ENCODE measurements at regions not wholly inside any gene's neighbourhood (a gene's known extent, or its start where the extent isn't known, plus 50 kb on each side); places are given as distances from the start of the nearest gene placed in this dataset.

DNA sequence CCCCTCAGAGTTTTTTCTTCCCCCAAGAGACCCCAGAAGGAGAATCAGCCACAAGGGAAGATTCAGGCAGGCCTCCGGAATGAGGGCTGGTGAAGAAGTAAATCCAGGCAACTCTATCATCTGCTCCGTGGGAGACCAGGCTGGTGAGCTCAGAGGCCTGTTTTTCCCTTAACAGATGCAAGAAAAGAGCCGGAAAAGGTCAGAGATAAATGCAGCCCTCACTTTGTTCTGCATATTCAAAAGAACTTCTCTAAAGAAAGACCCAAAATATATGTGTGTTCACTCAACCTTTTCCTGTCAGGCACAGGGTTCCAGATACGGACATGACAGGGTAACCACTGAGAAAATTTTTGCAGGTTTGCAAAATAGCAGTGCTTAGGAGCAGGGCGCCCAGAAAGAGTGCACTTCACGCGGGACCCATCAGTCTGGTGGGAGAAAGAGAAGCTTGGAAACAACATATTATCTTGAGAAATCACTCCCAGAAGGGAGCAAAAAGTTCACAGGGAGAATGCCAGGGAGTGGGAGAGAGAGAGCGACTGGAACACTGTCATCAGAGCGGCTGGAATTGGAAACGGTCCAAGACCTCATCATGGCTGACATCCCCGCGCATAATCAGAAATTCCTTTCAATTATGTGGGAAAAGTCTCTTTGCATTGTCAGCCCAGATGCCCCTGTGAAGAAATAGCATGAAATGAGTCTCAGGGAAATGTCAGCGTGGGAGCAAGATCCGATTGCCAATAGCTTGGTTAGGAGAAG lies 244.8 kb upstream of the SLC14A2 start:
- H3K9me3 ChIP-seq (ENCODE audit: control insufficient read depth, insufficient read depth, low read depth, low read length): no peaks in the 10 kb centered on the region
- no peaks in the 10 kb centered on the region for H3K36me3 ChIP-seq (ENCODE audit: control insufficient read depth in 2 of 2, insufficient read depth in 1 of 2, low read length in 2 of 2)
- H3K4me1 ChIP-seq (ENCODE audit: control insufficient read depth, insufficient read depth, low read length): no peaks in the 10 kb centered on the region
- no peak overlapping the region for H3K27ac ChIP-seq (ENCODE audit: extremely low read depth, low read depth, low read length)
- ChIA-PET POLR2A (no interaction called here), CTCF (interaction anchor here (0.8 to 4.4 kb wide), 3 partner anchors 12 to 16 kb away, joined by 3 to 30 read pairs (median 5); no protein-coding TSS in a partner anchor)
- TF ChIP-seq ZNF791 (tag by site-specific recombination; IDR thresholded peaks at IDR 0.05) (no peak), ZNF792 (tag by site-specific recombination; IDR thresholded peaks at IDR 0.05) (no peak), ZNF311 (tag by site-specific recombination; IDR thresholded peaks at IDR 0.05; ENCODE audit: borderline replicate concordance) (no peak), ZNF157 (tag by site-specific recombination; IDR thresholded peaks at IDR 0.05) (no peak), SCRT2 (tag by site-specific recombination; IDR thresholded peaks at IDR 0.05) (no peak), ZNF19 (tag by site-specific recombination; IDR thresholded peaks at IDR 0.05; ENCODE audit: low read depth) (no peak), ZNF555 (tag by site-specific recombination; conservative IDR thresholded peaks at IDR 0.05) (no peak), ZNF623 (tag by site-specific recombination; IDR thresholded peaks at IDR 0.05) (no peak), ZNF501 (tag by site-specific recombination; IDR thresholded peaks at IDR 0.05) (no peak), ZNF558 (tag by site-specific recombination; IDR thresholded peaks at IDR 0.05) (no peak)
- TF ChIP-seq, protein P1, sequence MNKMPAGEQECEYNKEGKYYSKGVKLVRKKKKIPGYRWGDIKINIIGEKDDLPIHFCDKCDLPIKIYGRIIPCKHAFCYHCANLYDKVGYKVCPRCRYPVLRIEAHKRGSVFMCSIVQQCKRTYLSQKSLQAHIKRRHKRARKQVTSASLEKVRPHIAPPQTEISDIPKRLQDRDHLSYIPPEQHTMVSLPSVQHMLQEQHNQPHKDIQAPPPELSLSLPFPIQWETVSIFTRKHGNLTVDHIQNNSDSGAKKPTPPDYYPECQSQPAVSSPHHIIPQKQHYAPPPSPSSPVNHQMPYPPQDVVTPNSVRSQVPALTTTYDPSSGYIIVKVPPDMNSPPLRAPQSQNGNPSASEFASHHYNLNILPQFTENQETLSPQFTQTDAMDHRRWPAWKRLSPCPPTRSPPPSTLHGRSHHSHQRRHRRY (tag by site-specific recombination; IDR thresholded peaks at IDR 0.05): no peak
- H3K4me3 ChIP-seq (ENCODE audit: low read depth, low read length): no peak overlapping the region

- POLR2A ChIA-PET: no interaction called here
- Histone ChIP-seq H3K4me3 (ENCODE audit: low read depth, low read length) (no peak overlapping the region), H3K4me1 (ENCODE audit: control insufficient read depth, insufficient read depth, low read length) (no peaks in the 10 kb centered on the region), H3K36me3 (ENCODE audit: control insufficient read depth in 2 of 2, insufficient read depth in 1 of 2, low read length in 2 of 2) (no peaks in the 10 kb centered on the region), H3K9me3 (ENCODE audit: control insufficient read depth, insufficient read depth, low read depth, low read length) (no peaks in the 10 kb centered on the region), H3K27ac (ENCODE audit: extremely low read depth, low read depth, low read length) (no peak overlapping the region)
- CTCF ChIA-PET: interaction anchor here (0.7 to 4.4 kb wide), 2 partner anchors 12 to 97 kb away, joined by 3 to 30 read pairs; no protein-coding TSS in a partner anchor
- TF ChIP-seq, protein P2, sequence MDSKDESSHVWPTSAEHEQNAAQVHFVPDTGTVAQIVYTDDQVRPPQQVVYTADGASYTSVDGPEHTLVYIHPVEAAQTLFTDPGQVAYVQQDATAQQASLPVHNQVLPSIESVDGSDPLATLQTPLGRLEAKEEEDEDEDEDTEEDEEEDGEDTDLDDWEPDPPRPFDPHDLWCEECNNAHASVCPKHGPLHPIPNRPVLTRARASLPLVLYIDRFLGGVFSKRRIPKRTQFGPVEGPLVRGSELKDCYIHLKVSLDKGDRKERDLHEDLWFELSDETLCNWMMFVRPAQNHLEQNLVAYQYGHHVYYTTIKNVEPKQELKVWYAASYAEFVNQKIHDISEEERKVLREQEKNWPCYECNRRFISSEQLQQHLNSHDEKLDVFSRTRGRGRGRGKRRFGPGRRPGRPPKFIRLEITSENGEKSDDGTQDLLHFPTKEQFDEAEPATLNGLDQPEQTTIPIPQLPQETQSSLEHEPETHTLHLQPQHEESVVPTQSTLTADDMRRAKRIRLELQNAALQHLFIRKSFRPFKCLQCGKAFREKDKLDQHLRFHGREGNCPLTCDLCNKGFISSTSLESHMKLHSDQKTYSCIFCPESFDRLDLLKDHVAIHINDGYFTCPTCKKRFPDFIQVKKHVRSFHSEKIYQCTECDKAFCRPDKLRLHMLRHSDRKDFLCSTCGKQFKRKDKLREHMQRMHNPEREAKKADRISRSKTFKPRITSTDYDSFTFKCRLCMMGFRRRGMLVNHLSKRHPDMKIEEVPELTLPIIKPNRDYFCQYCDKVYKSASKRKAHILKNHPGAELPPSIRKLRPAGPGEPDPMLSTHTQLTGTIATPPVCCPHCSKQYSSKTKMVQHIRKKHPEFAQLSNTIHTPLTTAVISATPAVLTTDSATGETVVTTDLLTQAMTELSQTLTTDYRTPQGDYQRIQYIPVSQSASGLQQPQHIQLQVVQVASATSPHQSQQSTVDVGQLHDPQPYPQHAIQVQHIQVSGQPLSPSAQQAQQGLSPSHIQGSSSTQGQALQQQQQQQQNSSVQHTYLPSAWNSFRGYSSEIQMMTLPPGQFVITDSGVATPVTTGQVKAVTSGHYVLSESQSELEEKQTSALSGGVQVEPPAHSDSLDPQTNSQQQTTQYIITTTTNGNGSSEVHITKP (tag by site-specific recombination; IDR thresholded peaks at IDR 0.05): no peak
- no peak for TF ChIP-seq ZNF548 (tag by site-specific recombination; IDR thresholded peaks at IDR 0.05)
- TF ChIP-seq ZNF610 (tag by site-specific recombination; IDR thresholded peaks at IDR 0.05; ENCODE audit: borderline replicate concordance): no peak
- TF ChIP-seq, protein P3, sequence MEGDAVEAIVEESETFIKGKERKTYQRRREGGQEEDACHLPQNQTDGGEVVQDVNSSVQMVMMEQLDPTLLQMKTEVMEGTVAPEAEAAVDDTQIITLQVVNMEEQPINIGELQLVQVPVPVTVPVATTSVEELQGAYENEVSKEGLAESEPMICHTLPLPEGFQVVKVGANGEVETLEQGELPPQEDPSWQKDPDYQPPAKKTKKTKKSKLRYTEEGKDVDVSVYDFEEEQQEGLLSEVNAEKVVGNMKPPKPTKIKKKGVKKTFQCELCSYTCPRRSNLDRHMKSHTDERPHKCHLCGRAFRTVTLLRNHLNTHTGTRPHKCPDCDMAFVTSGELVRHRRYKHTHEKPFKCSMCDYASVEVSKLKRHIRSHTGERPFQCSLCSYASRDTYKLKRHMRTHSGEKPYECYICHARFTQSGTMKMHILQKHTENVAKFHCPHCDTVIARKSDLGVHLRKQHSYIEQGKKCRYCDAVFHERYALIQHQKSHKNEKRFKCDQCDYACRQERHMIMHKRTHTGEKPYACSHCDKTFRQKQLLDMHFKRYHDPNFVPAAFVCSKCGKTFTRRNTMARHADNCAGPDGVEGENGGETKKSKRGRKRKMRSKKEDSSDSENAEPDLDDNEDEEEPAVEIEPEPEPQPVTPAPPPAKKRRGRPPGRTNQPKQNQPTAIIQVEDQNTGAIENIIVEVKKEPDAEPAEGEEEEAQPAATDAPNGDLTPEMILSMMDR (tag by site-specific recombination; IDR thresholded peaks at IDR 0.05): no peak
- TF ChIP-seq ZBTB10 (tag by site-specific recombination; IDR thresholded peaks at IDR 0.05): no peak
- TF ChIP-seq ZNF433 (tag by site-specific recombination; IDR thresholded peaks at IDR 0.05; ENCODE audit: low read depth): no peak
- TF ChIP-seq PRDM1 (tag by site-specific recombination; IDR thresholded peaks at IDR 0.05): no peak
These were observed 241.9 kb upstream of the SLC14A2 start for GRCh38 chr18:45373286-45373880.

All from HEK293 (cell line).